Gastrocnemius medialis (tissue), 4 donors: ENCODE measurements at regions not wholly inside any gene's neighbourhood (a gene's known extent, or its start where the extent isn't known, plus 50 kb on each side); places are given as distances from the start of the nearest gene placed in this dataset.

Experiments
- ATAC-seq, 2 donors: fragments of 150-250 bp; one replicate each; pipeline ENCODE4 v1.9.1; 2016
- DNase-seq, 2 donors: peaks; one replicate each; pipeline ENCODE4 v3.0.0-alpha.2; 2019
- H3K27ac ChIP-seq, 4 donors: fragments of 200-600 bp; sonication (generic); 1 replicate in 1 of 4; 2 replicates in 3 of 4; pipeline ENCODE4 v1.5.1; 2016 to 2018; ENCODE audit warnings: mild to moderate bottlenecking in 2 of 4, moderate library complexity in 1 of 4
- H3K27me3 ChIP-seq, 3 donors: fragments of 200-600 bp; sonication (generic) in 2 of 3; 1 replicate in 1 of 3; 2 replicates in 2 of 3; pipeline versions ENCODE4 v1.5.1 to v1.6.0; 2016 to 2019; ENCODE audit warnings: mild to moderate bottlenecking in 1 of 3, moderate library complexity in 1 of 3
- H3K36me3 ChIP-seq, 2 donors: fragments of 200-600 bp; sonication (generic) in 1 of 2; one replicate each; pipeline ENCODE4 v1.5.1; 2017 to 2018
- H3K4me1 ChIP-seq, 2 donors: fragments of 200-600 bp; sonication (generic) in 1 of 2; one replicate each; pipeline ENCODE4 v1.5.1; 2016 to 2017; ENCODE audit warnings: mild to moderate bottlenecking in 2 of 2
- H3K4me3 ChIP-seq, 4 donors: fragments of 200-600 bp; sonication (generic) in 3 of 4; 1 replicate in 1 of 4; 2 replicates in 3 of 4; pipeline ENCODE4 v1.5.1; 2016 to 2019; ENCODE audit warnings: mild to moderate bottlenecking in 2 of 4
- H3K9me3 ChIP-seq, 3 donors: fragments of 200-600 bp; sonication (generic) in 2 of 3; 1 replicate in 1 of 3; 2 replicates in 2 of 3; pipeline ENCODE4 v1.5.1; 2016 to 2019
- CTCF ChIP-seq, 5 experiments: fragments of 450-650 bp in 3 of 5; fragments of 200-600 bp in 2 of 5; sonication (generic) in 2 of 5; IDR thresholded peaks in 4 of 5; conservative IDR thresholded peaks in 1 of 5; 1 replicate in 4 of 5; 2 replicates in 1 of 5; pipeline ENCODE4 v1.5.1; 2016 to 2019; ENCODE audit warnings: antibody characterized with exemption in 5 of 5, mild to moderate bottlenecking in 3 of 5, moderate library complexity in 3 of 5
- POLR2A ChIP-seq, 2 donors: fragments of 450-650 bp; IDR thresholded peaks; one replicate each; pipeline ENCODE4 v1.6.1; 2017; ENCODE audit warnings: antibody characterized with exemption in 2 of 2, mild to moderate bottlenecking in 2 of 2, moderate library complexity in 2 of 2
- in situ Hi-C, 4 donors: fragments of 200-750 bp; cut with MboI; loops; one replicate each; pipeline versions ENCODE4 v1.15.0 to v1.8.0; 2017; ENCODE audit warnings: low sequenced_read_pairs in 4 of 4
- intact Hi-C: fragments of 100-400 bp; cut with DNase I; formaldehyde crosslinking; loops from one replicate; pipeline ENCODE4 v1.15.1; 2023; ENCODE audit warnings: low total_unique reads

- H3K4me1 ChIP-seq = no peaks in the 10 kb centered on the region
- intact Hi-C loops (no loop called here), in situ Hi-C loops (no loop called here)
- H3K9me3 ChIP-seq = no peaks in the 10 kb centered on the region
- no peak overlapping the region for H3K4me3 ChIP-seq
- H3K36me3 ChIP-seq = no peaks in the 10 kb centered on the region
- no peak for TF ChIP-seq POLR2A (IDR thresholded peaks at IDR 0.05)
- TF ChIP-seq CTCF (IDR thresholded peaks at IDR 0.05 in 4 of 5, conservative IDR thresholded peaks at IDR 0.05 in 1 of 5) = no peak
- DNase-seq = no peak
- no peaks in the 10 kb centered on the region for H3K27me3 ChIP-seq
- no peak for ATAC-seq
- no peak overlapping the region for H3K27ac ChIP-seq
Observed at GRCh38 chr6:1070085-1070521, 241.8 kb upstream of the FOXQ1 start.

- DNase-seq (no peak), ATAC-seq (no peak)
- Histone ChIP-seq H3K27me3 (no peaks in the 10 kb centered on the region), H3K4me1 (no peaks in the 10 kb centered on the region), H3K9me3 (no peaks in the 10 kb centered on the region), H3K4me3 (no peak overlapping the region), H3K27ac (no peak overlapping the region), H3K36me3 (no peaks in the 10 kb centered on the region)
- TF ChIP-seq POLR2A (IDR thresholded peaks at IDR 0.05) = no peak
- TF ChIP-seq CTCF (IDR thresholded peaks at IDR 0.05 in 4 of 5, conservative IDR thresholded peaks at IDR 0.05 in 1 of 5) = no peak
- in situ Hi-C loops = no loop called here
- intact Hi-C loops = no loop called here
Observed at GRCh38 chr6:1068905-1069304, 243.0 kb upstream of the FOXQ1 start.

GRCh38 chr6:1068068-1068467 lies 243.8 kb upstream of the FOXQ1 start:
- intact Hi-C loops = no loop called here
- ATAC-seq = no peak
- DNase-seq = no peak
- Histone ChIP-seq H3K4me3 (no peak overlapping the region), H3K27ac (no peak overlapping the region), H3K9me3 (no peaks in the 10 kb centered on the region), H3K36me3 (no peaks in the 10 kb centered on the region), H3K27me3 (no peaks in the 10 kb centered on the region), H3K4me1 (no peaks in the 10 kb centered on the region)
- TF ChIP-seq CTCF (IDR thresholded peaks at IDR 0.05 in 4 of 5, conservative IDR thresholded peaks at IDR 0.05 in 1 of 5) (no peak), POLR2A (IDR thresholded peaks at IDR 0.05) (no peak)
- in situ Hi-C loops = no loop called here

GRCh38 chr6:1067346-1067745 lies 244.6 kb upstream of the FOXQ1 start:
- Histone ChIP-seq H3K9me3 (no peaks in the 10 kb centered on the region), H3K27me3 (no peaks in the 10 kb centered on the region), H3K4me3 (no peak overlapping the region), H3K27ac (no peak overlapping the region), H3K4me1 (no peaks in the 10 kb centered on the region), H3K36me3 (no peaks in the 10 kb centered on the region)
- intact Hi-C loops = no loop called here
- in situ Hi-C loops = no loop called here
- no peak for DNase-seq
- TF ChIP-seq CTCF (IDR thresholded peaks at IDR 0.05 in 4 of 5, conservative IDR thresholded peaks at IDR 0.05 in 1 of 5) = no peak
- no peak for TF ChIP-seq POLR2A (IDR thresholded peaks at IDR 0.05)
- ATAC-seq = no peak

GRCh38 chr6:1066449-1067090 lies 245.3 kb upstream of the FOXQ1 start:
- H3K4me1 ChIP-seq = no peaks in the 10 kb centered on the region
- DNase-seq (no peak), ATAC-seq (no peak)
- intact Hi-C loops (no loop called here), in situ Hi-C loops (no loop called here)
- TF ChIP-seq CTCF (IDR thresholded peaks at IDR 0.05 in 4 of 5, conservative IDR thresholded peaks at IDR 0.05 in 1 of 5) (no peak), POLR2A (IDR thresholded peaks at IDR 0.05) (no peak)
- no peaks in the 10 kb centered on the region for H3K27me3 ChIP-seq
- no peak overlapping the region for H3K4me3 ChIP-seq
- H3K9me3 ChIP-seq = no peaks in the 10 kb centered on the region
- no peaks in the 10 kb centered on the region for H3K36me3 ChIP-seq
- no peak overlapping the region for H3K27ac ChIP-seq
